Adrenal gland (tissue), 5 donors: ENCODE measurements at regions not wholly inside any gene's neighbourhood (a gene's known extent, or its start where the extent isn't known, plus 50 kb on each side); places are given as distances from the start of the nearest gene placed in this dataset.

Experiments used
- CTCF ChIP-seq, 6 experiments: fragments of 450-650 bp in 4 of 6; fragments of 200-600 bp in 2 of 6; sonication (generic) in 1 of 6; IDR thresholded peaks; 1 replicate in 5 of 6; 2 replicates in 1 of 6; pipeline versions ENCODE4 v1.5.1 to v1.8.0; 2016 to 2021; ENCODE audit warnings: antibody characterized with exemption in 6 of 6, mild to moderate bottlenecking in 2 of 6, moderate library complexity in 1 of 6
- POLR2A ChIP-seq, 2 donors: fragments of 450-650 bp; IDR thresholded peaks; one replicate each; pipeline ENCODE4 v1.6.1; 2017; ENCODE audit warnings: antibody characterized with exemption in 2 of 2, mild to moderate bottlenecking in 2 of 2, moderate library complexity in 1 of 2
- donor health status: DM: no; HTN: no; CAD: no.

- TF ChIP-seq CTCF (IDR thresholded peaks at IDR 0.05) (no peak), POLR2A (IDR thresholded peaks at IDR 0.05) (no peak)
These were observed 273.8 kb upstream of the DCBLD2 start for GRCh38 chr3:99175276-99175812.
